ENCODE measurements at regions not wholly inside any gene's neighbourhood (a gene's known extent, or its start where the extent isn't known, plus 50 kb on each side); places are given as distances from the start of the nearest gene placed in this dataset.

GRCh38 chr13:50428183-50428877, 413.1 kb downstream of the KCNRG start:
- 70% methylated on average over 1 of the region's 1 CpG; no CpG with 5 or more reads in 1 of the 2 donors for WGBS, 2 donors (ENCODE audit: low coverage in 1 of 2)
- intact Hi-C loops (cut with DNase I; ENCODE audit: low total_unique reads) (no loop called here), in situ Hi-C loops (cut with MboI; ENCODE audit: low pct_ligation_motif_present in 1 of 4, low pct_unique_long_range_greater_than_20kb in 1 of 4, low sequenced_read_pairs in 3 of 4) (no loop called here)
- DNase-seq = no peak
- H3K4me1 ChIP-seq = no peaks in the 10 kb centered on the region
- TF ChIP-seq EP300 (IDR thresholded peaks at IDR 0.05; ENCODE audit: low read depth) (no peak), POLR2A (IDR thresholded peaks at IDR 0.05) (no peak), POLR2AphosphoS5 (IDR thresholded peaks at IDR 0.05) (no peak), CTCF (IDR thresholded peaks at IDR 0.05) (no peak)
- H3K27me3 ChIP-seq = no peaks in the 10 kb centered on the region
- no peak overlapping the region for H3K27ac ChIP-seq
- no peak overlapping the region for H3K4me3 ChIP-seq
- no peaks in the 10 kb centered on the region for H3K9me3 ChIP-seq
- no peaks in the 10 kb centered on the region for H3K36me3 ChIP-seq

- H3K4me3 ChIP-seq = no peak overlapping the region
- no peak overlapping the region for H3K27ac ChIP-seq
- 91 to 92% methylated on average over 2 of the region's 2 CpGs for WGBS, 2 donors (ENCODE audit: low coverage in 1 of 2)
- H3K4me1 ChIP-seq = no peaks in the 10 kb centered on the region
- no peak for DNase-seq
- no peaks in the 10 kb centered on the region for H3K9me3 ChIP-seq
- no peaks in the 10 kb centered on the region for H3K36me3 ChIP-seq
- in situ Hi-C loops (cut with MboI; ENCODE audit: low pct_ligation_motif_present in 1 of 4, low pct_unique_long_range_greater_than_20kb in 1 of 4, low sequenced_read_pairs in 3 of 4) = no loop called here
- H3K27me3 ChIP-seq = no peaks in the 10 kb centered on the region
- intact Hi-C loops (cut with DNase I; ENCODE audit: low total_unique reads) = no loop called here
- TF ChIP-seq POLR2AphosphoS5 (IDR thresholded peaks at IDR 0.05) (no peak), CTCF (IDR thresholded peaks at IDR 0.05) (no peak), EP300 (IDR thresholded peaks at IDR 0.05; ENCODE audit: low read depth) (no peak), POLR2A (IDR thresholded peaks at IDR 0.05) (no peak)
These were observed 408.5 kb downstream of the DLEU7 start for GRCh38 chr13:50435011-50435410.

GRCh38 chr13:50437252-50437651, 406.2 kb downstream of the DLEU7 start:
- no peak overlapping the region for H3K27ac ChIP-seq

GRCh38 chr13:50438351-50438750, 405.1 kb downstream of the DLEU7 start:
- TF ChIP-seq CTCF (IDR thresholded peaks at IDR 0.05) (no peak), EP300 (IDR thresholded peaks at IDR 0.05; ENCODE audit: low read depth) (no peak), POLR2A (IDR thresholded peaks at IDR 0.05) (no peak)
- Histone ChIP-seq H3K27ac (no peak overlapping the region), H3K36me3 (no peaks in the 10 kb centered on the region), H3K4me3 (no peak overlapping the region), H3K4me1 (no peaks in the 10 kb centered on the region), H3K27me3 (no peaks in the 10 kb centered on the region), H3K9me3 (no peaks in the 10 kb centered on the region)
- intact Hi-C loops (cut with DNase I; ENCODE audit: low total_unique reads) = no loop called here
- no peak for DNase-seq
- 75 to 76% methylated on average over 1 of the region's 1 CpG for WGBS, 2 donors (ENCODE audit: low coverage in 1 of 2)
- in situ Hi-C loops (cut with MboI; ENCODE audit: low pct_ligation_motif_present in 1 of 4, low pct_unique_long_range_greater_than_20kb in 1 of 4, low sequenced_read_pairs in 3 of 4) = no loop called here

More at GRCh38 chr13:50437252-50437651, 406.2 kb downstream of the DLEU7 start:
- in situ Hi-C loops (cut with MboI; ENCODE audit: low pct_ligation_motif_present in 1 of 4, low pct_unique_long_range_greater_than_20kb in 1 of 4, low sequenced_read_pairs in 3 of 4) (no loop called here), intact Hi-C loops (cut with DNase I; ENCODE audit: low total_unique reads) (no loop called here)
- DNase-seq = no peak
- WGBS, 2 donors (ENCODE audit: low coverage in 1 of 2) = 50 to 78% methylated on average over 1 of the region's 1 CpG
- TF ChIP-seq CTCF (IDR thresholded peaks at IDR 0.05) = no peak
- TF ChIP-seq EP300 (IDR thresholded peaks at IDR 0.05; ENCODE audit: low read depth) = no peak
- no peak for TF ChIP-seq POLR2AphosphoS5 (IDR thresholded peaks at IDR 0.05)
- no peak for TF ChIP-seq POLR2A (IDR thresholded peaks at IDR 0.05)
- Histone ChIP-seq H3K4me3 (no peak overlapping the region), H3K4me1 (no peaks in the 10 kb centered on the region), H3K9me3 (no peaks in the 10 kb centered on the region), H3K36me3 (no peaks in the 10 kb centered on the region), H3K27me3 (no peaks in the 10 kb centered on the region)

Measured in transverse colon (tissue), 4 donors.